HG03571 (cell line): ENCODE measurements at regions not wholly inside any gene's neighbourhood (a gene's known extent, or its start where the extent isn't known, plus 50 kb on each side); places are given as distances from the start of the nearest gene placed in this dataset.

Source experiments
- ATAC-seq: cut with Tn5 transposase; IDR thresholded peaks from one replicate; pipeline ENCODE4 v1.9.1; 2021; ENCODE audit not compliant: unreplicated experiment

- ATAC-seq = no peak
Measured at GRCh38 chr3:16050641-16051467, 123.6 kb upstream of the GALNT15 start.

DNA sequence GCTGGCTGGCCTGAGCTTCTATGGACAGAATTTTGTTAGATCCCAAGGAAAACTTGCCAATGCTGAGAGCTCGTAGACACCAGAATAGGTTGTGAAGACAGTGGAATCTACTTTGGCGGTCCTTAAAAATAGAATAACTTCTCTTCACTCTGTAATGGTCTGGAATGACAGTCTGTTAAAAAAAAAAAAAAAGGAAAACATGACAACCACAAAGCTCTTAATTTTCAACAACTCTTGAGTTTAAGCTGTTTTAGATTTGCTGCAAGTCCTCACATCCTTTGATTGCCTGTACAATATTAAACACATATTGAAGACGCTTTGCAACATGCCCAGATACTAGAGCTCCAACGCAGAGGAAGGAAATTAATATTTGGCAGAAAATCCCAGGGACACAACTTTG is 122.8 kb upstream of the GALNT15 start:
- no peak for ATAC-seq

GRCh38 chr3:16052964-16053363 is 121.5 kb upstream of the GALNT15 start:
- no peak for ATAC-seq

DNA sequence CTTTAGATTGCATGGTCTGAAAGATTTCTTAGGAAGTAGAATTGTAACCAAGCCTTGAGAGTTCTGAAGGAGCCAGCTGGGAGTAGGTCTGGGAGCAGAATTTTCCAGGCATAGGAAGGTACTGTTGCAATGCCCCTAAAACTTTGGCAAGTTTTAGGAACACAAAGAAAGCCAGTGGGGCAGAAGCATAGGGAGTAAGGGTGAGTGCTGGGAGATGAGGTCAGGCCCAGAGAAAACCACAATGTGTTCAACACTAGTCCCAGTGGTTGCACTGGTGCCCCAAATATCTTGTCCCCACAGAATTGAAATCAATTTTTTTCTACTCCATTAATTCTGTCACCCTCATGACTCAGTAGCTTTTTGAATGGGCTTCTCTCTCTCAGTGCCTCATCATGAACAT is 120.7 kb upstream of the GALNT15 start:
- no peak for ATAC-seq

DNA sequence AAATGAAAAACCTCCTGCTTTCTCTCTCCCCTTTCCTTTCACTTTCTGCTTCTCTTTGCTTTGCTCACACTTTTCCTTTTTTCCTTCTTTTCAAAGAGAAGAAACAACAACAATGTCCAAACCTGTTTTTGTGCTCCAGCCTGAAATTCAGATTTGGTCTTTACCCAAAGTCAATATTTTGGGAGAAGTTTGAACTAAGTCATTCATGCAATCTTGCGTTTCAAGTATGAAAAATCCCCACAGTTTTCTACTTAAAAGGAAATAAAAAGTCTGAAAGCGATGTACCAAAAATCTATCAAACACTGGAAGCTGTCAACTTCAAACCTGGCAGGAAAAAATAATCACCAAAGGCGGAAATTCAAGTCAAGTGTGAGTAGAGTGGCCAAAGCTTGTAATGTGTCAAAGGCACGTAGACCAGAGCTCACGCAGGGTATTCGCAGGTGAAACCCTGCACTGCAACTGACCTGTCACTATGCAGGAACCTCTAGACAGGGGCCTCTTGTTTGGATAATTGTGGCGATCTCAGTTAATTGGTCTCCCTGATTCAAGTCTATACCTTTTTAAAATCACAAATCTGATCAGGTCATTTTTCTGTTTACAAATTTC is 118.8 kb upstream of the GALNT15 start:
- ATAC-seq = no peak

- no peak for ATAC-seq
Measured at GRCh38 chr3:16056217-16056616, 118.3 kb upstream of the GALNT15 start.

DNA sequence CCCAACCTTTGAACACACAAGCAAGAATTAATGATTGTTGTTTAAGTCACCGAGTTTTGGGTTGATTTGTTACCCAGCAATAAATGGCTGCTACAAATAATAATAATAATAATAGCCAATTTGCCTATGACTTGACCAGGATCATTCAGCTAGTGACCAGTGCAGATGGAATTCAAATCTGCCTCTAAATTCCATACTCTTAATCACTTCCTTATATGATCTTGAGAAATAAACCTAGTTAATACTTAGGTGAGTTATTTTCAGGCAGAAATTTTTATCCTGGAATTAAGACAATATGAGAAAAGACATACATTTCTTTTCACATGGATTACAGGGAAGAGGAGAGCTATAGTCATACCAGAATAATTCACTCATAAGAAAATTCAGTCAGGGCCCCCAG is 116.0 kb upstream of the GALNT15 start:
- ATAC-seq = no peak

DNA sequence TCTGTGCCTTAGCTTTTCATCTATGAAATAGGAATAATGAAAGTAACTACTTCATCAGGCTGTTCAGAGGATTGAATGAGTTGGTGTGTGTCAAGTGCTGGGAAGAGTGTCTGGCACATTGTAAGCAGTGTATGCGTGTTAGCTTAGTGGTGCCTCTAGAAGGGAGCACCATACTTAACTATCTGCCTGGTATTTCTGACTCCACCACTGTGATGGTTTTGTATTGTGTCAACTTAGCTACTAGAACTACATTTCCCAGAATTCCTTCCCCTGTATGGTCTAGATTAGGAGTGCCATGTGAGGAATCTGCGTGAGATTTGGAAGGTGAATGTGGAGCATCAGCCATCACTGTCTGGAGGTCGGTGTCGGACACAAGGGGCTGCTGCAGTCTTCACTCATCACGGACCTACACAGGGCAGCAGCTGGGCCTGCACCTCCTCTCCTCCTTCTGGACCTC is 115.4 kb upstream of the GALNT15 start:
- no peak for ATAC-seq

- ATAC-seq = no peak
Measured at GRCh38 chr3:16059711-16060357, 114.6 kb upstream of the GALNT15 start.

DNA sequence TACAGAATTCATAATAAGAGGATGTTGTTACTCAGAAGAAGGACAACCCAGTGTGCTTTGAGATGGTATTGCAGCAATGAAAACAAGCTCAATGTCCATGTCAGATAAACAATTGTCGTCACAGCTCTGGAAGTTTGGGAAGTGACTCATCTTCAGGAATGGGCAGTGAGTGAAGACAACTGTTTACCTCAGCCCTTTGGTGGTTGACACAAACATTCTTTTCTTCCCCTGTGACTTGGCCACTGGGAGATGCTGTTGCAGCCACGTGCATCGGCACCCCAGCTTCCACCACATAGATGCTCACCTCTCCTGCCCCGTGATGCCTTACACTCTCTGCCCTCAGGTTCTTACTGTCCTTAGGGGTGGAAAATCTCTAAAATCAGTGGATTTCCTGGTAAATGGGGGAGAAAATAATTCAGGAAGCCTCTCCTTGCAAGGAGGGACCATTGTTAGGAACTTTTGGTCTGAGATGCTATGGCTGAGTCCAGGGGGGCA is 114.1 kb upstream of the GALNT15 start:
- ATAC-seq = no peak

DNA sequence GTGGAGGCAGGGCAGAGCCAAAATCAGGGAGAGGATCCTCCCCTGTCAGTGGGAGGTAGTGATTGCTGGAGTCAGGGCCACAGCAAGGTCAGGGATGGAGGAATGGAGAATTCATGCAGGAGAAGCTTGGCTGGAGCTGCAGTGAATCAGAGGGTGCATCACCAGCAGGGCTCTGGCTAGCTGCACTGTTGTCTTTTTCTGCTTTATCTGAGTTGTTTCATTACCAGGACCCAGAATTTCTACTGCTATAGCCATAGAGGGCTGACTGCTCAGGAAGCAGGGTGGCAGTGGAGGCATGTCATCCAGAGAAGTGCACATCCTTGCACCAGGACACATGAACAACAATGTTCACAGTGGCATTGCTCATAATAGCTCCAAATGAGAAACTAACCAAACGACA is 113.5 kb upstream of the GALNT15 start:
- ATAC-seq = no peak

- no peak for ATAC-seq
Measured at GRCh38 chr3:16061491-16061890, 113.0 kb upstream of the GALNT15 start.

DNA sequence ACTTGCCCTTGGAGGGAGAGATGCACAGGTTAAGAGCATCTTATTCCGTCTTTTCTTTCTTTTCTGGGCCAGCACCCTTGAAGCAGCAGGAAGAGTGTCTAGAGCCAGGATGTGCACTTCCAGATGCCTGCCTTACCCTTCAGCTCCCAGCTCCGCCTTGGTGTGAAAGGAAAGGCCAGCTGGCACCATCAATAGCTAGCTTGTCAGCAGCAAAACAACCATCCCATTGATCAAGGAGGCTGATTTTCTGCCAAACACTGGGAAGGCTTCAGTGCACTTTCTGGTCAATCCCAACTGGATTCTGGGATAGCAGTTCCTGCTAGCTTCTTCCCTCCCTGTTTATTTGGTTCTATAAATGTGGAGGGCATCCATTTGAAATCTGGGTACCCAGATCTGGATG is 110.9 kb upstream of the GALNT15 start:
- ATAC-seq = no peak

DNA sequence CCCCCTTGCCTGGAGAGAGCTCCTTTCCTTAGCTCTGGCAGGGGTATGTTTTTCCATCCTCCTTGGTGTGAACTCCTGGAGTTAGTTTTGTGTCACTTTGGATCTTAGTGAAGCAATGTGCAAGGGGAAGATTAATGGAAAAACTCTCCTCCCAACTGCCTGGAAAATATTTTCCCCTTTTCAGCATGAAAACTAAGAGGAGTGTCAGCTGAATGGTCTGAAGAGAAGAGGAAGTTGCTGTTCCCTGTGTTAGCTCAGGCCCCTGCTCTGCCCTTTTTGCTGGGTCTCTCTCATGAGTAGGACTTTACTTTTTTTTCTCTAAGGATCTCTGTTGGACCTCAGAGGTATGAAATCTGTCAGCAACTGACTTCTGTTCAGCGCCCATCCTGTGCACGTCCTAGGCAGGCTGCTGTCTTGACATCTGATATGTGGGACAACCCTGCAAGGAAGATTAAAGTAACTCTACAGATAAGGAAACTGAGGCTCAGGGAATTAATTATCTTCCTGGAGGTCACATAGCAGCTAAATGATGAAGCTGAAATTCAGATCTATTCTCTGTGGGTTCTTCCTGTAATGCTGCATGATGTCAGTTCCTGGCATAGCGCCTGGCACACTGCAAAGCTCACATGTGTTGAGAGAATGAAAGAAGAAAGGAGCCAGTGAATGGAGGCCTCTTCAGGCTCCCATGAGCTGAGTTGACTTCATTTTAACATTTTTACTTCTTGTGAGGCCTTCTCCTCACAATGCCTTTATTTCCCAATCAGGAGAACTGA is 109.7 kb upstream of the GALNT15 start:
- ATAC-seq = no peak

GRCh38 chr3:16066545-16066944 is 107.9 kb upstream of the GALNT15 start:
- no peak for ATAC-seq

GRCh38 chr3:16066975-16067374 is 107.5 kb upstream of the GALNT15 start:
- ATAC-seq = no peak

GRCh38 chr3:16067837-16068471 is 106.5 kb upstream of the GALNT15 start:
- ATAC-seq = no peak

DNA sequence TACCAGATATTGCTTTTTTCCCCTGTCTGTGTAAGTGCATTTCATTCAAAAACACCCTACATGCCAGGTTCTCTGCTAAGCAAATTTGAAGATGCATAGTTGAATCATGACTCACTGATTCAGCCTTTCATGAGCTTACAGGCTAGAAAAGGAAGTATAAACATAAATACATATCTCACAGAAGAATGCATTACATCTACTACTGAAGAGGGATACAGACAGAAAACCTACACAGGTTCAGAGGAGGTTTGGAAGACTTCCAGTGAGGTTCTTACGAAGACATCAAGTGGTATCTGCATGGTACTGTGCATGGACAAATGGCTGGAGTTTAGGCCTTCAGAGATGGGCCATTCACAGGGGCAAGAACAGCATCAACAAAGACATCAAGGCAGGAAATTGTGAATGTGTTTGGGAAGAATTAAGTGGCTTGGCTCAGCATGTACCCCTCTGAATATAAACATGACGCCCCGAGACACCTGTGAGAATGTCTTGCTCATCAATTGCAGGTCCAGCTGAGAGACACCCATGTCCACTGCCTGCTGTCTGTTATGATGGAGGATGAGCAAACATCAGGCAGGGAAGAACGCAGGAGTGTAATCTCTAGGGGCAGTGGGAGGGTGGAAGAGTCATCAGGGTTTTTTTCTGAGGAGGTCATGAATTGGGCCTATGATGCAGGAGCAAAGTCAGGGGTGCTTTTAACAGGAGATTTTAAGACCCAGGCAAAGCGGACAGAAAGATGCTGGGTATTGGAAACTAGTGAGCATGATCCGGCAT is 105.1 kb upstream of the GALNT15 start:
- ATAC-seq = no peak

GRCh38 chr3:16070707-16071106 is 103.8 kb upstream of the GALNT15 start:
- ATAC-seq = no peak

- ATAC-seq = no peak
Measured at GRCh38 chr3:16071206-16071605, 103.3 kb upstream of the GALNT15 start.
